H1 (cell line): ENCODE measurements at regions not wholly inside any gene's neighbourhood (a gene's known extent, or its start where the extent isn't known, plus 50 kb on each side); places are given as distances from the start of the nearest gene placed in this dataset.
A peak's percentile ranks its signal among the peaks of the same experiment; 100 is the strongest.

Source experiments
- CTCF ChIA-PET: fragments of 300-600 bp; sonication (Branson Sonifier 250); formaldehyde crosslinking; loops from one replicate; lab custom pipeline; 2021; ENCODE audit not compliant: partially characterized antibody; lab: Charles Lee
- POLR2A ChIA-PET: fragments of 300-600 bp; sonication (Branson Sonifier 250); formaldehyde crosslinking; loops from one replicate; lab custom pipeline; 2021; ENCODE audit warnings: inconsistent platforms; ENCODE audit not compliant: partially characterized antibody; lab: Charles Lee
- DNase-seq, 2 experiments: peaks; one replicate each; pipeline versions ENCODE4 v3.0.0 to v3.0.0-alpha.2; 2010 to 2022; ENCODE audit warnings: low spot score in 2 of 2, low read depth in 1 of 2, mixed read lengths in 1 of 2
- FAIRE-seq: peaks from 2 replicates; lab custom pipeline; 2011; peaks lifted over from hg19 to GRCh38; lab: Jason Lieb, UNC
- H2AFZ ChIP-seq: 2 replicates; pipeline ENCODE4 v1.8.1; 2012; ENCODE audit warnings: low read length, inconsistent platforms
- H2AK5ac ChIP-seq: 2 replicates; pipeline ENCODE4 v1.6.1; 2013; ENCODE audit warnings: low read depth, low read length
- H2BK120ac ChIP-seq: replicated peaks from 2 replicates; pipeline ENCODE3; 2013; ENCODE audit warnings: low read depth, low read length, inconsistent platforms
- H2BK12ac ChIP-seq: 2 replicates; pipeline ENCODE4 v1.6.1; 2013; ENCODE audit warnings: low read depth, low read length
- H2BK15ac ChIP-seq: 2 replicates; pipeline ENCODE4 v1.6.1; 2013; ENCODE audit warnings: low read length
- H2BK20ac ChIP-seq: 2 replicates; pipeline ENCODE4 v1.6.1; 2013; ENCODE audit warnings: low read length
- H2BK5ac ChIP-seq: 2 replicates; pipeline ENCODE4 v1.6.1; 2013; ENCODE audit warnings: low read depth, low read length
- H3K14ac ChIP-seq: 2 replicates; pipeline ENCODE4 v1.6.1; 2013; ENCODE audit warnings: inconsistent platforms; ENCODE audit not compliant: insufficient read length
- H3K18ac ChIP-seq: 2 replicates; pipeline ENCODE4 v1.6.1; 2013; ENCODE audit warnings: low read length; ENCODE audit errors: extremely low read depth
- H3K23ac ChIP-seq: 2 replicates; pipeline ENCODE4 v1.6.1; 2013; ENCODE audit warnings: inconsistent platforms; ENCODE audit not compliant: insufficient read length
- H3K23me2 ChIP-seq: 2 replicates; pipeline ENCODE4 v1.6.1; 2013; ENCODE audit warnings: low read depth, low read length
- H3K27ac ChIP-seq: 2 replicates; pipeline ENCODE4 v1.6.1; 2011; ENCODE audit warnings: low read depth, low read length, inconsistent platforms
- H3K27me3 ChIP-seq, 4 experiments: replicated peaks in 1 of 4; 1 replicate in 1 of 4; 2 replicates in 3 of 4; pipeline versions ENCODE4 v1.6.1 to v1.8.1; 2011 to 2013; ENCODE audit warnings: low read length in 3 of 4, mild to moderate bottlenecking in 3 of 4, inconsistent platforms in 2 of 4, mixed read lengths in 2 of 4, moderate library complexity in 1 of 4; ENCODE audit not compliant: control insufficient read depth in 3 of 4, insufficient read depth in 3 of 4; ENCODE audit errors: extremely low read depth in 1 of 4
- H3K36me3 ChIP-seq, 4 experiments: 2 replicates each; pipeline versions ENCODE4 v1.6.1 to v1.8.1; 2011 to 2013; ENCODE audit warnings: mild to moderate bottlenecking in 4 of 4, low read length in 3 of 4, moderate library complexity in 2 of 4, control low read depth in 1 of 4, inconsistent platforms in 1 of 4; ENCODE audit not compliant: insufficient read depth in 4 of 4, control insufficient read depth in 2 of 4
- H3K4ac ChIP-seq: replicated peaks from 2 replicates; pipeline ENCODE3; 2013; ENCODE audit warnings: low read length, low read depth, mixed read lengths, inconsistent platforms; ENCODE audit not compliant: insufficient read length
- H3K4me1 ChIP-seq, 4 experiments: replicated peaks in 1 of 4; 1 replicate in 1 of 4; 2 replicates in 3 of 4; pipeline versions ENCODE4 v1.6.1 to v1.8.1; 2011 to 2013; ENCODE audit warnings: low read length in 3 of 4, inconsistent platforms in 2 of 4, mixed read lengths in 1 of 4; ENCODE audit not compliant: insufficient read depth in 4 of 4, control insufficient read depth in 3 of 4
- H3K4me2 ChIP-seq, 2 experiments: 2 replicates each; pipeline versions ENCODE4 v1.6.1 to v1.8.1; 2011 to 2013; ENCODE audit warnings: low read depth in 2 of 2, low read length in 2 of 2, control low read depth in 1 of 2, inconsistent platforms in 1 of 2, mild to moderate bottlenecking in 1 of 2; ENCODE audit not compliant: insufficient read depth in 1 of 2
- H3K4me3 ChIP-seq, 4 experiments: fragments of 200-600, 300-600 bp in 1 of 4; sonication (generic), shearing (Covaris generic), sonication (Bioruptor Twin) in 1 of 4; 2 replicates each; pipeline versions ENCODE4 v1.5.1 to v1.8.1; 2011 to 2016; ENCODE audit warnings: low read length in 4 of 4, low read depth in 3 of 4, control low read depth in 2 of 4, inconsistent platforms in 2 of 4, mild to moderate bottlenecking in 2 of 4, mixed read lengths in 1 of 4, moderate library complexity in 1 of 4; ENCODE audit not compliant: insufficient read depth in 2 of 4; ENCODE audit errors: extremely low read depth in 1 of 4
- H3K56ac ChIP-seq: replicated peaks from 2 replicates; pipeline ENCODE3; 2013; ENCODE audit warnings: low read depth, mild to moderate bottlenecking, mixed read lengths, low read length, inconsistent platforms; ENCODE audit not compliant: insufficient read length
- H3K79me1 ChIP-seq: 2 replicates; pipeline ENCODE4 v1.6.1; 2013; ENCODE audit warnings: low read depth, low read length, control low read depth
- H3K79me2 ChIP-seq, 2 experiments: 2 replicates each; pipeline versions ENCODE4 v1.6.1 to v1.8.1; 2012 to 2013; ENCODE audit warnings: low read length in 2 of 2, mild to moderate bottlenecking in 2 of 2, inconsistent platforms in 1 of 2; ENCODE audit not compliant: insufficient read depth in 2 of 2, control insufficient read depth in 1 of 2
- H3K9ac ChIP-seq, 4 experiments: replicated peaks in 1 of 4; 1 replicate in 1 of 4; 2 replicates in 3 of 4; pipeline versions ENCODE4 v1.6.1 to v1.8.1; 2011 to 2013; ENCODE audit warnings: low read depth in 3 of 4, low read length in 3 of 4, control low read depth in 2 of 4, mild to moderate bottlenecking in 2 of 4, moderate library complexity in 2 of 4, inconsistent platforms in 1 of 4; ENCODE audit errors: extremely low read depth in 1 of 4
- H3K9me3 ChIP-seq, 2 experiments: 2 replicates each; pipeline versions ENCODE4 v1.6.1 to v1.8.1; 2012 to 2013; ENCODE audit warnings: mild to moderate bottlenecking in 2 of 2, moderate library complexity in 2 of 2, control low read depth in 1 of 2, inconsistent platforms in 1 of 2, low read depth in 1 of 2, low read length in 1 of 2, mixed read lengths in 1 of 2; ENCODE audit not compliant: insufficient read depth in 2 of 2
- H4K20me1 ChIP-seq, 2 experiments: replicated peaks in 1 of 2; 2 replicates each; pipeline versions ENCODE3 to v1.8.1; 2011 to 2013; ENCODE audit warnings: inconsistent platforms in 2 of 2, low read length in 2 of 2, mild to moderate bottlenecking in 1 of 2; ENCODE audit not compliant: insufficient read depth in 2 of 2, control insufficient read depth in 1 of 2
- H4K5ac ChIP-seq: 2 replicates; pipeline ENCODE4 v1.6.1; 2013; ENCODE audit warnings: low read length, low read depth, mixed read lengths, inconsistent platforms; ENCODE audit not compliant: insufficient read length
- H4K8ac ChIP-seq: 2 replicates; pipeline ENCODE4 v1.8.0; 2013; ENCODE audit warnings: mild to moderate bottlenecking, moderate library complexity, low read length, inconsistent platforms; ENCODE audit not compliant: insufficient read depth; ENCODE audit errors: extremely low read depth
- H4K91ac ChIP-seq: replicated peaks from 2 replicates; pipeline ENCODE3; 2013; ENCODE audit warnings: low read length, mixed read lengths, inconsistent platforms; ENCODE audit not compliant: insufficient read length
- CBX8 ChIP-seq: fragments of 300-800, 300-1000 bp; sonication (generic); IDR thresholded peaks from 2 replicates; pipeline ENCODE4 v1.7.1; 2016; ENCODE audit warnings: low read depth, low read length, borderline replicate concordance
- EZH2 ChIP-seq: fragments of 200-600 bp; sonication (generic); IDR thresholded peaks from 2 replicates; pipeline ENCODE4 v1.7.1; 2012; ENCODE audit warnings: low read depth, mild to moderate bottlenecking, moderate library complexity, low read length, inconsistent platforms; ENCODE audit not compliant: severe bottlenecking
- FOSL1 ChIP-seq: IDR thresholded peaks from 2 replicates; pipeline ENCODE4 v1.6.1; 2011; ENCODE audit warnings: mild to moderate bottlenecking, low read depth, low read length, moderate library complexity; ENCODE audit not compliant: insufficient read depth
- JUN ChIP-seq: IDR thresholded peaks from 2 replicates; pipeline ENCODE4 v1.6.1; 2011; ENCODE audit warnings: low read depth, mild to moderate bottlenecking, improper control_type of control experiment, low read length
- KDM1A ChIP-seq: fragments of 200-600, 300-600 bp; sonication (generic); IDR thresholded peaks from 2 replicates; pipeline ENCODE4 v1.7.1; 2016; ENCODE audit warnings: mild to moderate bottlenecking, low read length, borderline replicate concordance
- KDM4A ChIP-seq: IDR thresholded peaks from one replicate; pipeline ENCODE4 v1.7.1; 2012; ENCODE audit warnings: low read depth, mild to moderate bottlenecking, moderate library complexity, low read length, inconsistent platforms; ENCODE audit not compliant: severe bottlenecking
- KDM5A ChIP-seq: fragments of 200-600 bp; IDR thresholded peaks from 2 replicates; pipeline ENCODE4 v1.7.1; 2012; ENCODE audit warnings: mild to moderate bottlenecking, low read length, inconsistent platforms, mixed read lengths
- POLR2AphosphoS5 ChIP-seq: IDR thresholded peaks from 2 replicates; pipeline ENCODE4 v1.6.1; 2011; ENCODE audit warnings: low read depth, low read length
- POU5F1 ChIP-seq: IDR thresholded peaks from 2 replicates; pipeline ENCODE4 v1.6.1; 2011; ENCODE audit warnings: low read depth, mild to moderate bottlenecking, low read length, moderate library complexity
- RBBP5 ChIP-seq: IDR thresholded peaks from 2 replicates; pipeline ENCODE4 v1.7.1; 2012; ENCODE audit warnings: low read depth, mild to moderate bottlenecking, inconsistent platforms, low read length, moderate library complexity, borderline replicate concordance
- SAP30 ChIP-seq: fragments of 300-600 bp; sonication (generic); IDR thresholded peaks from 2 replicates; pipeline ENCODE4 v1.7.1; 2012; ENCODE audit warnings: low read length, moderate library complexity, mild to moderate bottlenecking, inconsistent platforms; ENCODE audit not compliant: insufficient read depth, insufficient replicate concordance
- SIRT6 ChIP-seq: IDR thresholded peaks from one replicate; pipeline ENCODE4 v1.7.1; 2012; ENCODE audit warnings: low read length, inconsistent platforms
- SP1 ChIP-seq: IDR thresholded peaks from 2 replicates; pipeline ENCODE4 v1.6.1; 2011; ENCODE audit warnings: low read depth, low read length
- SP2 ChIP-seq: IDR thresholded peaks from 2 replicates; pipeline ENCODE4 v1.6.1; 2012; ENCODE audit warnings: mild to moderate bottlenecking, low read length, inconsistent platforms
- SRF ChIP-seq: IDR thresholded peaks from 2 replicates; pipeline ENCODE4 v1.6.1; 2011; ENCODE audit warnings: mild to moderate bottlenecking, low read depth, low read length, moderate library complexity
- SUZ12 ChIP-seq: fragments of 200-600 bp; sonication (generic); IDR thresholded peaks from 2 replicates; pipeline ENCODE4 v1.6.1; 2012; ENCODE audit warnings: mild to moderate bottlenecking, inconsistent platforms, low read length, moderate library complexity, mixed read lengths
- WGBS, 2 experiments: shearing (Covaris generic) in 1 of 2; methylation state at CpG; one replicate each; pipeline versions ENCODE4 v1.1.6 to v1.1.7; 2013 to 2015; ENCODE audit warnings: low lambda C conversion rate in 2 of 2, mixed read lengths in 2 of 2, inconsistent platforms in 1 of 2, low coverage in 1 of 2, missing lambda C conversion rate in 1 of 2; ENCODE audit not compliant: insufficient replicate concordance in 2 of 2, insufficient coverage in 1 of 2, insufficient read length in 1 of 2; ENCODE audit errors: extremely low coverage in 1 of 2, missing lambda C conversion rate in 1 of 2; 5-methylcytosine and 5-hydroxymethylcytosine counted together

- CTCF ChIA-PET, result interaction anchor here (0.9 to 8.7 kb wide), 4 partner anchors 16 to 326 kb away, joined by 3 to 88 read pairs (median 3); no protein-coding TSS in a partner anchor
- H3K27ac ChIP-seq, result no peak overlapping the region
- TF ChIP-seq SIRT6, result no peak
- TF ChIP-seq CBX8, result no peak
- no peak for TF ChIP-seq JUN
- TF ChIP-seq KDM5A, result no peak
- no peak for TF ChIP-seq POU5F1
- TF ChIP-seq POLR2AphosphoS5, result no peak
- TF ChIP-seq SUZ12, result no peak
- TF ChIP-seq SP1, result no peak
- TF ChIP-seq SAP30, result no peak
- no peak for TF ChIP-seq RBBP5
- no peak for TF ChIP-seq SRF
- TF ChIP-seq EZH2, result no peak
- TF ChIP-seq KDM1A, result no peak
- TF ChIP-seq SP2, result no peak
- no peak for TF ChIP-seq KDM4A
- no peak for TF ChIP-seq FOSL1
Measured at GRCh38 chr3:43872301-43872700, 181.6 kb downstream of the ABHD5 start.

More at GRCh38 chr3:43872301-43872700, 181.6 kb downstream of the ABHD5 start:
- no peak overlapping the region for H3K56ac ChIP-seq
- POLR2A ChIA-PET, result no interaction called here
- H2BK12ac ChIP-seq, result no peak overlapping the region; the same call in 1 of the 2 replicates
- WGBS, 2 experiments, result 79% methylated on average over 2 of the region's 3 CpGs; no CpG with 5 or more reads in 1 of the 2 experiments
- H3K23ac ChIP-seq, result no peak overlapping the region
- no peak overlapping the region for H2BK15ac ChIP-seq
- no peak overlapping the region for H2AK5ac ChIP-seq
- H3K9ac ChIP-seq, result no peak overlapping the region
- H2BK5ac ChIP-seq, result no peak overlapping the region
- H3K9me3 ChIP-seq, result peaks cover 0 to 4% of the 10 kb centered on the region in 2 experiments; a peak in 1 of 4 replicates
- no peak overlapping the region for H4K91ac ChIP-seq
- no peaks in the 10 kb centered on the region for H4K20me1 ChIP-seq
- H3K4me2 ChIP-seq, result no peak overlapping the region
- no peaks in the 10 kb centered on the region for H3K23me2 ChIP-seq
- H3K18ac ChIP-seq, result no peak overlapping the region
- H3K79me1 ChIP-seq, result no peaks in the 10 kb centered on the region
- no peak overlapping the region for H2BK20ac ChIP-seq
- H3K4ac ChIP-seq, result no peak overlapping the region
- H3K36me3 ChIP-seq, result no peaks in the 10 kb centered on the region
- H3K4me1 ChIP-seq, result peaks cover 0 to 6% (median 1%) of the 10 kb centered on the region in 4 experiments; a peak in 4 of 7 replicates
- H4K5ac ChIP-seq, result no peak overlapping the region
- no peak overlapping the region for H2BK120ac ChIP-seq
- H3K14ac ChIP-seq, result no peak overlapping the region
- no peak overlapping the region for H3K4me3 ChIP-seq
- H4K8ac ChIP-seq, result no peak overlapping the region
- no peaks in the 10 kb centered on the region for H3K79me2 ChIP-seq
- no peak for FAIRE-seq
- no peak overlapping the region for H2AFZ ChIP-seq
- peak in 1 of 2 experiments; percentile 34 for DNase-seq
- H3K27me3 ChIP-seq, result no peaks in the 10 kb centered on the region
